HG03457 (cell line): ENCODE measurements at regions not wholly inside any gene's neighbourhood (a gene's known extent, or its start where the extent isn't known, plus 50 kb on each side); places are given as distances from the start of the nearest gene placed in this dataset.

Experiments used
- ATAC-seq: cut with Tn5 transposase; IDR thresholded peaks from one replicate; pipeline ENCODE4 v1.9.1; 2021; ENCODE audit warnings: moderate number of reproducible peaks; ENCODE audit not compliant: unreplicated experiment

DNA sequence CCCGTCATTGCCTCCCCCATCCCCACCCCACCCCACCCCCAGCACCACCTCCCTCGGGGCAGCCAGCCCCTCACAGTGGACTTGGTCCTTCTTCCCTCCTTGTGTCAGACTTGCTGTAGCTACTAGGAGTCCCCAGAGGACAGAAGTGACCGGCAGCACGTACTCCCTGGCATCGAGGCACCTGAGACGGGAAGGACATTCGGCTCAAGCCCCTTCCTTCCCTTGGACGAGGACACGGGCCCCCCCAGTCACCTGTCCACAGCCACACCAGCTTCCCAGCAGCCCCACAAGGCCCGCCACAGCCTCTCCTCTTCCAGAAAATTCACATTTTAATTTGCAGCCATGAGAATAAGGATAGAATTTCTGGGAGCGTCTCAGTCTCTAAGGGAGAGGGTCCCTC is 267.8 kb upstream of the SHH start:
- no peak for ATAC-seq

DNA sequence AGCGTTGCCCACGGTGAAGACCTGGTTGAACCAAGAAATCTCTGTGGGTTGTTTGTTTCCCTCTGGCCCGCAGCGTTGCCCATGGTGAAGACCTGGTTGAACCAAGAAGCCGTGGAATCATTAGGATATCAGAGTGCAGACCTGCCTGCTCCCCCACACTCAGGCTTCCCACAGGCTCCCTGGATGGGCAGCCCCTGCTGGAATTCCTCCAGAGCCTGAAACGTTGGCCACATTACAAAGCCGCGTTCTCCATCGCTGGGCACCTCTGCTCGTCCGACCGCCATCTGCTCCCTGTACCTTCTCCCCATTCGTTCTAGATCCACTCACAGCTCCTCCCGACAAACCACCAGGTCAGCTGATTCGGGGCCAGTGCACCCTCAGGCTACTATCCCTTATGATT is 266.9 kb upstream of the SHH start:
- ATAC-seq = no peak

DNA sequence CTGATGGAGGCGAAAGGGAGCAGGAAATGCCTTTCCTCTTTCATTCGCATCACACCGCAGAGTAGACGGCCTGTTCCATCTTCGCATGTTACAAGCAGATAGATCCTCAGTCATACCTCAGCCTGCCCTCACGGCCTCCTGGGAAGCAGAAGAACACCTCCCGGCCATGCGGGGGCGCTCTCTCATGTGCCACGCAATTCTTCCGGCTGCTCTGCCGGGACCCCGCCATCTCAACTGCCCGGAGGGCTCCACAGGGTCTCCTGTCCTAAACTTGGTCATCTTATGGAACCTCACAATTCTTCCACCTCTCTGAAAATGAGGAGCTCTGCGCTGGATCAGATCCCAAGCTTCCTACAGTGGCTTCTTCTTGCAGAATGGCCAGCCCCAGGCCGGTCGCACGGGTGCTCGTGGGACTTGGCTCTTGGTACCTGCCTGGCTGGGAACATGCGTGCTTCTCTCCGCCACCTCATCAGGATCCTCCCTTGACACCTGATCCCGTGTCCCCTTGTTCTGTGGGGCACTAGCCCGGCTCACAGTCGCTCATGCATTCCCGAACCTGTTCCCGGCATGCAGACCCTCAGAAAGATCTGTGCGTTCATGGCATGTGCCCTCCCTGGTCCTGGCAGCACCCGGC is 262.8 kb upstream of the SHH start:
- no peak for ATAC-seq

GRCh38 chr7:156074084-156074483 is 261.8 kb upstream of the SHH start:
- ATAC-seq = no peak

GRCh38 chr7:156073366-156074052 is 261.2 kb upstream of the SHH start:
- no peak for ATAC-seq

- ATAC-seq = no peak
Measured at GRCh38 chr7:156071612-156072011, 259.3 kb upstream of the SHH start.

DNA sequence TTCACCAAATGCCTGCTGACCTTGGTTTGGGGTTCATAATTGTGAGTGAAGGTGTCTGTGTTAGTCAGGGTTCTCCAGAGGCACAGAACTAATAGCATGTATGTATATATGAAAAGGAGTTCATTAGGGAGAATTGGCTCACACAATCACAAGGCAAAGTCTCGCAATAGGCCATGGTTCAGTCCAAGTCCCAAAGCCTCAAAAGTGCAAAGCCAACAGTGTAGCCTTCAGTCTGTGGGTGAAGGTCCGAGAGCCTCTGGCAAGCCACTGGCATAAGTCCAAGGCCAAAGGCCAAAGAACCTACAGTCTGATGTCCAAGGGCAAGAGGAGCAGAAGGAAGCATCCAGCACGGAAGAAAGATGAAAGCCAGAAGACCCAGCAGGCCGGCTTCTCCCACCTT is 257.6 kb upstream of the SHH start:
- no peak for ATAC-seq

GRCh38 chr7:156067156-156067555 is 254.9 kb upstream of the SHH start:
- no peak for ATAC-seq

- ATAC-seq = no peak
Measured at GRCh38 chr7:156065400-156065799, 253.1 kb upstream of the SHH start.

DNA sequence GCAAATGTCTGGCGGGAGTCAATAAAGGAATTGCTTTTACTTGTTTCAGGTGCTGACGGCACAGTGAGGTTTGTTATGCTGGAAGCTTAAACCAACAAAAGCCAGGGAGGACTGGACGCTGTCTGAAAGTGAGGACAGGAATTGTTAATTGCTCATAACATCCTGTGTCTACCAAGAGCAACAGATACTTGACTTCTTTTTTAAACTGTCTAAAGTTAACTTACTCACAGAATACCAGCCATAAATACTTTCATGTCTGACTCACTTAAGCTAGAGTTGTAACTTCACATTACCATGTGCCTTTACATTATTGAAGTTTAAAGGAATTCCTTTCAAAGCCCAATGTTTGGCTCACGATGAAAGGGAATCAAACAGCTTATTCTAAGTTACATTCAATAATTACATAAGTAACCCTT is 252.7 kb upstream of the SHH start:
- ATAC-seq = no peak

GRCh38 chr7:156063241-156063810 is 251.1 kb upstream of the SHH start:
- ATAC-seq = no peak

DNA sequence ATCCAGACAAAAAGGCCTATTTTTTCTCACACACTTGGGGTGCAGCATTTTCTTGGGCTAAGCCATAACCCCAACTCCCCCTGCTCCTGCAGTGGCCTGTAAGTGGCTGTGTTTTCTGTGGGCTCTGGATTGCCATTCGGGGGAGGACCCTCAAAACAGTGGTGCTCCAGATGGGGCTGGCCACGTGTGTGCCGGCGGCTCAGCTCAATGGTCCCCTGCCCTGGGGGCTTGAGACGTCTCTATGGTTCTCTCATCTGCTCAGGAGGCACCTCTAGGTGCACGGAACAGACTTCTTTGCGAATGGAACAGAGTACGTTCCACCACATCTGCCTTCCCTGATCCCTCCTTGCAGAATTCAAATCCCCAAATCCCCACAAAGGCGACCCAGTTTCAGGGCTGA is 250.0 kb upstream of the SHH start:
- ATAC-seq = no peak

DNA sequence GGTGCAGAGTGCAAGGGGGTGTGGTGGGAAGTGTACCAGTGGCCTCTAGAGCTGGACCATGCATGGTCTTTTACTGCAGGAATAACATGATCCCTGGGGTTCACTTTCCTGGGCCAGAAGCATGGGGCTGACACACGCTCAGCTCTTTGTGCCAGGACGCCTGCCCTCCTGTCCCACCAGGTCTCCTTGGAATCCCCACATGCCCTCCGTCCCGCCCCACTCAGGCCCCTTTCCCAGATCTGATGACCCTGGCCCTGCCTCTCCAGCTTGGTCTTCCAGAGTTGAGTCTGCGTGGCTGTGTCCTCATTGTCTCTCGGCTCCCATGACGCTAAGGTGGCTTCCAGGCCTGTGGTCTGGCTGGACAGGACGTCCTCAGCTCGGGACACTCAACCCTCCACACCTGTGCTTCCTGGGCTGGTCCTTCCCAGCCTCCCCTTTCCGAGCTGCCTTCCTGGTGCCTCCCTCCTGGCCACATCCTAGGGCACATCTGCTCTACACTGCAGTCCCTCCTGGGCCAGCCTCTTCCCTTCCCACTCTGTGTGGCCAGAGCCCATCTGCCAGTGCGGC is 249.5 kb upstream of the SHH start:
- ATAC-seq = no peak

DNA sequence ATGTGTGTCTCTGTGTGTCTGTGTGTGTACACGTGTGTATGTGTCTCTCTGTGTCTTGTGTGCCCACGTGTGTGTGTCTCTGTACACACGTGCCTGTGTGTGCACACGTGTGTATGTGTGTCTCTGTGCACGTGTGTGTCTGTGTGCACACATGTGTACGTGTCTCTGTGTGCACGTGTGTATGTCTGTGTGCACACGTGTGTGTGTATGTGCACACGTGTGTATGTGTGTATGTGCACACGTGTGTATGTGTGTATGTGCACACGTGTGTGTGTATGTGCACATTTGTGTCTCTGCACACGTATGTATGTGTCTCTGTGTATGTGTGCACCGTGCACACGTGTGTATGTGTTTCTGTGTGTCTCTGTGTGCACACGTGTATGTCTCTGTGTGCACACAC is 248.7 kb upstream of the SHH start:
- ATAC-seq = no peak

- no peak for ATAC-seq
Measured at GRCh38 chr7:156059369-156059768, 247.1 kb upstream of the SHH start.

DNA sequence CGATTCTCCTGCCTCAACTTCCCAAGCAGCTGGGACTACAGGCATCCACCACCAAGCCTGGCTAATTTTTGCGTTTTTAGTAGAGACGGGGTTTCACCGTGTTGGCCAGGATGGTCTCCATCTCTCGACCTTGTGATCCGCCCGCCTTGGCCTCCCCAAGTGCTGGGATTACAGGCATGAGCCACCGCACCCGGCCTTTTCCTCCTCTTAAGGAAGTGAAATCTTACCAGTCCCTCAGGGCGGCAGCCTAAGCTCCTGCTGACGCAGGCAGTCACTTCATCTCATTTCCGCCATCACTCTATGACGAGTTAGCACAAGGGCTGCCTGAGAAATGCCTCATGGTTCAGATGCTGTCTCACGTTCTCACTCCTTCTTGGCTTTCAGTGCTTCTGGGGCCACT is 246.0 kb upstream of the SHH start:
- no peak for ATAC-seq

GRCh38 chr7:156056534-156056933 is 244.3 kb upstream of the SHH start:
- ATAC-seq = no peak

DNA sequence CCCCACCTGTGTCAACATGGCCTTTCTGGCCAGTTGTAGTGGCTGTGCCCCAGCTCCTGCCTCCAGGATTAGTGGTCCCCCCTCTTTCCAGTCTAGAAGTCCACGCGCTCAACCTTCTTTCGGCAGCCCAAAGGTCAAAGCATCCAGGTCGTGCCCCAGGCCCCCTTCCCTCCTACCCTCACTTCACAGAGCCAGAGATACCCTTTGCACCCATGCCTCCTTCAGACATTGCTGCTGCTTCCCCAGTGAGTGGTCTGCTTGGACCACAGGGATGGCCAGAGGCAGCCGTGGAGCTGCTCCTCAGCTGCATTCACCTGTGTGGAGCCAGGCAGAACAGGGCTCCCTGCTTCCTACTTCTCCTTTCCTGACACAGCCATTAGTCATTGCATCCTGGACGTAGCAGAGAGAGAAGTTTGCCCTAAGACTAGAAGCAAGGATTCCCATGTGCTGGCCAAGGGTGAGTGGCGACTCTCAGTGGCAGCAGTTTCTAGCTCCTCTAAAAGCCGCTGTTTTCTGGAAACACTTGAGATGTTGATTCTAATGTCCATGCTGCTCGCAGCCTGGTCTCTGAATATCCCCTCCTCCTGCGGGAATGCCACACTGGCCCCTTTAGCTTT is 243.1 kb upstream of the SHH start:
- ATAC-seq = no peak

GRCh38 chr7:156051884-156052283 is 239.6 kb upstream of the SHH start:
- no peak for ATAC-seq

GRCh38 chr7:156050636-156051569 is 238.6 kb upstream of the SHH start:
- ATAC-seq = no peak

DNA sequence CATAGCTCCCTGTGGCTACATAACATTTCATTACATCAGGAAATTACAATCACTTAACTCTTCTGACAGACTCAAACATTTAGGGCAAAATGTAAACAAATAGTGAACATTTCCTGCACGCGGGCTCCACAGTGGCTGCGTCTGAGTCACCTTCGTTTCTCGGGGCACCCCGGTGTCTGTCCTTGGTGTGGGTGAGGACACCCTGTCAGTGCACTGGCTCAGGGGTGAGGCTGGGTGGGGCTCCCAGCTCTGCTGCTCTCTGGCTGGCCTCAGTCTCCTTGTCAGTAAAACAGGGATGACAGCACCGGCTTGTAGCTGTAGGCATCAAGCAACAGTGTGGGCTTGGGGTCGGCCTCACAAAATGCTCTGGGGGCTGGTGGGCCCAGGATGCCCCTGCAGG is 237.1 kb upstream of the SHH start:
- ATAC-seq = no peak
